Heart left ventricle (tissue), 13 donors: ENCODE measurements at regions not wholly inside any gene's neighbourhood (a gene's known extent, or its start where the extent isn't known, plus 50 kb on each side); places are given as distances from the start of the nearest gene placed in this dataset.

Experiments
- CTCF ChIP-seq, 12 donors: fragments of 200-600 bp; sonication (generic) in 4 of 12; IDR thresholded peaks; one replicate each; pipeline versions ENCODE4 v1.5.0 to v1.8.0; 2018 to 2022; ENCODE audit warnings: antibody characterized with exemption in 12 of 12, mild to moderate bottlenecking in 5 of 12
- POLR2A ChIP-seq, 2 donors: fragments of 450-650 bp; IDR thresholded peaks; one replicate each; pipeline ENCODE4 v1.6.1; 2017; ENCODE audit warnings: antibody characterized with exemption in 2 of 2, mild to moderate bottlenecking in 2 of 2, moderate library complexity in 2 of 2
- donor health status: ischemic (EF 13 %, LVEDD 7.1; RV severe dilation, severe dysfunction).
- donor health status: DM: no; HTN: yes; CAD: no.
- donor health status: DM: no; HTN: no; CAD: no.
- donor health status: ischemic (EF 25% LVEDD 6.9; RV normal size, moderate dysfunction).
- donor health status: ischemic (EF 25% LVEDD 5.7; RV mildly dilated, moderate dysfunction).
- donor health status: ischemic (EF 35%, LVEDD 5.7; RV mildly dilated, moderate dysfunction).
- donor health status: nonischemic (EF 11% LVEDD 7.7; RV severe dilation, severe dysfunction).
- donor health status: DM: yes; HTN: yes; CAD: no.
- donor health status: PGD.
- donor health status: ischemic (EF 29% LVEDD 5.4; RV normal size, mild dysfunction).
- donor health status: nonischemic (EF 23%, LVEDD 6.1; RV moderate dilation, normal function).

DNA sequence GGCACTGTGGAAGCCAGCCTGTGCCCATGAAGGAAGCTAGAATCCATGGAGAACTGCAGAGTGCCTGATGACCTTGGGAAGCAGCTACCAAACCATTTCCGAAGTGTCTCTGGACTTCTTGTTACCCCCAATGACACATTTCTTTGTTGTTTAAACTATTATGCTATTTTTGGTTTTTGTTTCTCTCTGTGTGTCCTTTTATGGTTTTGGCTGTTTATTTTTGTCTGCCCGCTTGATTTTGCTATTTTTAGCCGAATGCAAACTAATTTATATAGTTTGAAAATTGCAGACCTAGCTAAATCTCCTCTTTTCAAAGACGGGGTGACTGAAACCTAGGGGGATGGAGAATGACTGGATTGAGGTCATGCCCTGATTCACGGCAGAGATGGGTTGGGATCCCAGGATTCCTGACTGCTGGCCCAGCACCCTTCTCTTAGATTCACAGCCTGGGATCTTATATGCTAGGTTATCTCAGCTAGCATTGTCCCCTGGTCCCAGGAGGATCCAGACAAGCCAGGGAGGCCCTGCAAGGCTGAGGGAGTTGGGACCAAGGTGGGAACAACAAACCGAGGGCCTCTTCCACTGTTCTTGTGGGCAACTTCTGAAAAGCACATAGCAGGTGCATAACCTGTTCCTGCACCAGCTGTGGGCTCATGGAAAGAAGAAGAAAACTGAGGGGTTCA lies 116.3 kb upstream of the HAAO start:
- no peak for TF ChIP-seq CTCF (IDR thresholded peaks at IDR 0.05)
- TF ChIP-seq POLR2A (IDR thresholded peaks at IDR 0.05), result no peak
